HUES64 (cell line): ENCODE measurements at regions not wholly inside any gene's neighbourhood (a gene's known extent, or its start where the extent isn't known, plus 50 kb on each side); places are given as distances from the start of the nearest gene placed in this dataset.
A peak's percentile ranks its signal among the peaks of the same experiment; 100 is the strongest.

Source experiments
- H3K27ac ChIP-seq: 2 replicates; pipeline ENCODE4 v1.7.0; 2013; ENCODE audit warnings: low read depth, low read length, inconsistent platforms
- H3K27me3 ChIP-seq: 2 replicates; pipeline ENCODE4 v1.6.1; 2013; ENCODE audit warnings: mild to moderate bottlenecking, low read length; ENCODE audit not compliant: insufficient read depth
- H3K36me3 ChIP-seq: 2 replicates; pipeline ENCODE4 v1.6.1; 2013; ENCODE audit warnings: mild to moderate bottlenecking, low read length; ENCODE audit not compliant: insufficient read depth
- H3K4me1 ChIP-seq: 2 replicates; pipeline ENCODE4 v1.6.1; 2013; ENCODE audit warnings: mild to moderate bottlenecking, low read length, moderate library complexity; ENCODE audit not compliant: insufficient read depth
- H3K4me3 ChIP-seq: 2 replicates; pipeline ENCODE4 v1.5.1; 2013; ENCODE audit warnings: mild to moderate bottlenecking, low read length, moderate library complexity
- H3K9ac ChIP-seq: 2 replicates; pipeline ENCODE4 v1.6.1; 2013; ENCODE audit warnings: mild to moderate bottlenecking, low read depth, low read length
- H3K9me3 ChIP-seq: 2 replicates; pipeline ENCODE4 v1.6.1; 2013; ENCODE audit warnings: low read depth, low read length; ENCODE audit not compliant: insufficient read depth
- WGBS: fragments of 150-250, 120-280 bp; methylation state at CpG from one replicate; pipeline ENCODE4 v1.1.7; 2013; ENCODE audit warnings: missing lambda C conversion rate; 5-methylcytosine and 5-hydroxymethylcytosine counted together

- Histone ChIP-seq H3K36me3 (no peaks in the 10 kb centered on the region), H3K4me1 (peaks cover 3% of the 10 kb centered on the region; the same call in 1 of the 2 replicates), H3K9ac (no peak overlapping the region), H3K27ac (no peak overlapping the region), H3K4me3 (no peak overlapping the region), H3K27me3 (no peaks in the 10 kb centered on the region), H3K9me3 (peaks cover 7% of the 10 kb centered on the region; the same call in 1 of the 2 replicates)
Measured at GRCh38 chr18:29057703-29058102, 880.8 kb upstream of the CDH2 start.

- Histone ChIP-seq H3K27me3 (no peaks in the 10 kb centered on the region), H3K4me1 (no peaks in the 10 kb centered on the region), H3K4me3 (no peak overlapping the region), H3K27ac (no peak overlapping the region), H3K9me3 (peaks cover 7% of the 10 kb centered on the region; the same call in 1 of the 2 replicates), H3K9ac (no peak overlapping the region), H3K36me3 (no peaks in the 10 kb centered on the region)
- WGBS = 87% methylated on average over 2 of the region's 2 CpGs
Measured at GRCh38 chr18:29056800-29057199, 879.9 kb upstream of the CDH2 start.

- Histone ChIP-seq H3K4me1 (no peaks in the 10 kb centered on the region), H3K27me3 (no peaks in the 10 kb centered on the region), H3K4me3 (no peak overlapping the region), H3K9ac (no peak overlapping the region), H3K36me3 (no peaks in the 10 kb centered on the region), H3K27ac (no peak overlapping the region), H3K9me3 (peaks cover 3% of the 10 kb centered on the region; the same call in 1 of the 2 replicates)
- WGBS = 86% methylated on average over 1 of the region's 1 CpG
Measured at GRCh38 chr18:29041976-29042375, 865.0 kb upstream of the CDH2 start.

GRCh38 chr18:29034113-29034856 lies 857.4 kb upstream of the CDH2 start:
- H3K9me3 ChIP-seq = no peaks in the 10 kb centered on the region
- H3K36me3 ChIP-seq = no peaks in the 10 kb centered on the region
- WGBS = 93% methylated on average over 3 of the region's 3 CpGs
- no peak overlapping the region for H3K9ac ChIP-seq
- no peak overlapping the region for H3K27ac ChIP-seq
- H3K27me3 ChIP-seq = no peaks in the 10 kb centered on the region
- no peaks in the 10 kb centered on the region for H3K4me1 ChIP-seq
- no peak overlapping the region for H3K4me3 ChIP-seq

- Histone ChIP-seq H3K36me3 (no peaks in the 10 kb centered on the region), H3K9me3 (no peaks in the 10 kb centered on the region), H3K27ac (no peak overlapping the region), H3K4me3 (no peak overlapping the region), H3K27me3 (no peaks in the 10 kb centered on the region), H3K9ac (no peak overlapping the region), H3K4me1 (no peaks in the 10 kb centered on the region)
- WGBS = 94% methylated on average over 1 of the region's 1 CpG
Measured at GRCh38 chr18:29028560-29028959, 851.6 kb upstream of the CDH2 start.

GRCh38 chr18:29018976-29019375 lies 842.0 kb upstream of the CDH2 start:
- Histone ChIP-seq H3K4me1 (no peaks in the 10 kb centered on the region), H3K9ac (no peak overlapping the region), H3K9me3 (no peaks in the 10 kb centered on the region), H3K27me3 (no peaks in the 10 kb centered on the region), H3K36me3 (no peaks in the 10 kb centered on the region), H3K4me3 (no peak overlapping the region), H3K27ac (no peak overlapping the region)

GRCh38 chr18:29012883-29013465 lies 836.0 kb upstream of the CDH2 start:
- H3K9me3 ChIP-seq = no peaks in the 10 kb centered on the region
- no peak overlapping the region for H3K4me3 ChIP-seq
- peaks cover 15% of the 10 kb centered on the region for H3K4me1 ChIP-seq
- H3K27ac ChIP-seq = no peak overlapping the region
- no peaks in the 10 kb centered on the region for H3K36me3 ChIP-seq
- WGBS = 90% methylated on average over 4 of the region's 4 CpGs
- H3K9ac ChIP-seq = no peak overlapping the region
- no peaks in the 10 kb centered on the region for H3K27me3 ChIP-seq

- Histone ChIP-seq H3K9ac (no peak overlapping the region), H3K27ac (no peak overlapping the region), H3K4me1 (peaks cover 18% of the 10 kb centered on the region), H3K36me3 (no peaks in the 10 kb centered on the region), H3K27me3 (no peaks in the 10 kb centered on the region), H3K9me3 (no peaks in the 10 kb centered on the region), H3K4me3 (no peak overlapping the region)
- 84% methylated on average over 5 of the region's 5 CpGs for WGBS
Measured at GRCh38 chr18:29012364-29012763, 835.4 kb upstream of the CDH2 start.

- Histone ChIP-seq H3K36me3 (no peaks in the 10 kb centered on the region), H3K9ac (no peak overlapping the region), H3K27me3 (no peaks in the 10 kb centered on the region), H3K27ac (peak overlapping the region; percentile 67; the same call in 1 of the 2 replicates), H3K4me1 (peaks cover 48% of the 10 kb centered on the region), H3K9me3 (no peaks in the 10 kb centered on the region), H3K4me3 (no peak overlapping the region)
- WGBS = 96% methylated on average over 2 of the region's 2 CpGs
Measured at GRCh38 chr18:29009250-29009803, 832.4 kb upstream of the CDH2 start.

GRCh38 chr18:29008809-29009208 lies 831.9 kb upstream of the CDH2 start:
- no peak overlapping the region for H3K9ac ChIP-seq
- H3K4me3 ChIP-seq = no peak overlapping the region
- H3K27ac ChIP-seq = peak overlapping the region; percentile 67; the same call in 1 of the 2 replicates
- no peaks in the 10 kb centered on the region for H3K27me3 ChIP-seq
- no peaks in the 10 kb centered on the region for H3K9me3 ChIP-seq
- H3K4me1 ChIP-seq = peaks cover 53% of the 10 kb centered on the region
- no peaks in the 10 kb centered on the region for H3K36me3 ChIP-seq
- WGBS = 93% methylated on average over 1 of the region's 1 CpG

- WGBS = 76% methylated on average over 2 of the region's 2 CpGs
- H3K36me3 ChIP-seq = no peaks in the 10 kb centered on the region
- H3K9me3 ChIP-seq = no peaks in the 10 kb centered on the region
- no peaks in the 10 kb centered on the region for H3K27me3 ChIP-seq
- peaks cover 54% of the 10 kb centered on the region for H3K4me1 ChIP-seq
- no peak overlapping the region for H3K4me3 ChIP-seq
- H3K9ac ChIP-seq = no peak overlapping the region
- peak overlapping the region; percentile 79; the same call in 1 of the 2 replicates for H3K27ac ChIP-seq
Measured at GRCh38 chr18:29007986-29008654, 831.2 kb upstream of the CDH2 start.
